ENCODE measurements at regions not wholly inside any gene's neighbourhood (a gene's known extent, or its start where the extent isn't known, plus 50 kb on each side); places are given as distances from the start of the nearest gene placed in this dataset.
"Not testable (repeated sequence)": the region's sequence is repeated elsewhere in the genome, so short reads cannot be mapped to it uniquely, and the experiment has no call there.

DNA sequence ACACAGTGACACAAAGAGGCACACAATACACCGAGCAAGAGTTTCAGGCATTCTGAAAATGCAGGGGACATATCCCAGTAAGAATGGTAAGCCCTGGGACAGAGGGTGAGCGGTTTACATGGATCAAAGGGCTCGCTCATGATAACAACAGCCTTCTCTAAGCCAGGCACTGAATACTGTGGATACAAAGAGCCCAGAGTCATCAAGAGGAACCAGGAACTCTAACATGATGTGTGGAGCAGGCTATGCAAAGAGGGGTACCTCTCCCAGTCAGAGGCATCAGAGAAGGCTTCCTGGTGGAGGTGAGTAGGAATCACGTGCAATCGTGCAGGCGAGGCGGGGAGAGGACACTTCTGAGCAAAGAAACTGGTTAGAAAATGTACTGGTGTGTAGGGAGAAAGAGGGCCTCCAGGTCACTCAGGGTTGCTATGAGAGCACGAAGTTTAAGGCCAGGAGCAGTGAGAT, 76.9 kb upstream of the EEA1 start:
- H3K4me1 Mint-ChIP-seq, result peaks cover 4% of the 10 kb centered on the region
- DNase-seq, result no peak
- H3K4me3 Mint-ChIP-seq, result no peak overlapping the region
- H3K27ac Mint-ChIP-seq, result no peak overlapping the region
- ATAC-seq, result no peak
- no peaks in the 10 kb centered on the region for H3K36me3 Mint-ChIP-seq (ENCODE audit: low read depth)
- H3K9me3 ChIP-seq (ENCODE audit: control insufficient read depth, low read length, poor library complexity, severe bottlenecking), result no peaks in the 10 kb centered on the region
- H3K27me3 Mint-ChIP-seq, result peaks cover 29% of the 10 kb centered on the region

DNA sequence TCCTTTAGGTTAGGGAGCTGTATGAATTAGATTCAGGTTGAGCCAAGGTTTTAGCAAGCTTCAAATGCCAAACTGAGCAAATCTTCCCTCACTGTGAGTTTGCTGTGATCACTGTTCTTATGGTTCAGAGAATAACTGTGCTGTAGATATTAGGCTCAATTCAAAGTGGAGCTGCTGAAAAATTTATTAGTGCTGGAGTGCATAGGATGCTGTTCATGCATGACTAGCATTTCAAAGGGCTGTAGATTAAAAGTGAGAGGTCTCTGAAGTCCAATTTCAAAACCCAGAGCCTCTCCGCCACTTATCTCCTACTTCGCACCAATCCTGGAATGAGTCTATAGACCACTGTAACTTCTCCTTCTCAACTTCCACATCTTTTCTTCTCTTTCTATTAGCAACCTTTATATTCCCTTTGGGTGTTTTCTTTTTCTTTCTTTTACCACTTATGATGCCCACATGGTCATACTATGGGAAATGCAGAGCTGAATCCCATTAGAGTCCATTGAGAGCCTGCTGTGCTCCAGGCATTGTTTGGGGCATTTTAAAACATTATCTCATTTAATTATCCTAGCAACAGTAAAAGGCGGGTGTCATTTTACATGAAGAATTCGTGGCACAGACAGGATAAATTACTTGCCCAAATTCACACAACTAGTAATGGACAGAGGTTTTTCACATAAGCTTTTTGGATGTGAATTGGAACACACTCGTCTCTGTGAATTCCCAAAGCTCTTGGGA, 77.5 kb upstream of the EEA1 start:
- Mint-ChIP-seq H3K27me3 (peaks cover 29% of the 10 kb centered on the region), H3K27ac (no peak overlapping the region), H3K4me1 (peaks cover 4% of the 10 kb centered on the region), H3K4me3 (no peak overlapping the region), H3K36me3 (ENCODE audit: low read depth) (no peaks in the 10 kb centered on the region)
- DNase-seq, result no peak
- H3K9me3 ChIP-seq (ENCODE audit: control insufficient read depth, low read length, poor library complexity, severe bottlenecking), result no peaks in the 10 kb centered on the region
- no peak for ATAC-seq

DNA sequence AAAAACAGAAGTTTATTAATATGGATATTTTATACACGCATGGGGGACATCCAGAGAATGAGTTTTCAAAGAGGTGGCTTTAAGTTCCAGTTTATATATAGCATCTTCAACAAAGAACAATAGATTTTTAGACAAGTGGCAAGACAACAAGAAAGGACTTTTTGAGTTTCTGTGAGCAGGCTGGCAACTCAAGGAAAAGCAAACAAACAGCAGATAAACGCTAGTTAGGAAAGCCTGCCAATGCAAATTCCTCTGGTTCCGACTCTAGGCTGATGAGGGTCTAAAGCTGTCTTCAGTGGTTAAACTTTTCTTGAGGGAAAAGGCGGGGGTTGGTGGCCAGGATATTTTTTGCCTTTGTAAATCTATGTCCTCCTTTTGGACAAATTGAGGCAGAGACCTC, 78.4 kb upstream of the EEA1 start:
- Mint-ChIP-seq H3K27me3 (peaks cover 24% of the 10 kb centered on the region), H3K27ac (no peak overlapping the region), H3K4me1 (peaks cover 4% of the 10 kb centered on the region), H3K36me3 (ENCODE audit: low read depth) (no peaks in the 10 kb centered on the region), H3K4me3 (no peak overlapping the region)
- DNase-seq (no peak), ATAC-seq (no peak)
- no peaks in the 10 kb centered on the region for H3K9me3 ChIP-seq (ENCODE audit: control insufficient read depth, low read length, poor library complexity, severe bottlenecking)

DNA sequence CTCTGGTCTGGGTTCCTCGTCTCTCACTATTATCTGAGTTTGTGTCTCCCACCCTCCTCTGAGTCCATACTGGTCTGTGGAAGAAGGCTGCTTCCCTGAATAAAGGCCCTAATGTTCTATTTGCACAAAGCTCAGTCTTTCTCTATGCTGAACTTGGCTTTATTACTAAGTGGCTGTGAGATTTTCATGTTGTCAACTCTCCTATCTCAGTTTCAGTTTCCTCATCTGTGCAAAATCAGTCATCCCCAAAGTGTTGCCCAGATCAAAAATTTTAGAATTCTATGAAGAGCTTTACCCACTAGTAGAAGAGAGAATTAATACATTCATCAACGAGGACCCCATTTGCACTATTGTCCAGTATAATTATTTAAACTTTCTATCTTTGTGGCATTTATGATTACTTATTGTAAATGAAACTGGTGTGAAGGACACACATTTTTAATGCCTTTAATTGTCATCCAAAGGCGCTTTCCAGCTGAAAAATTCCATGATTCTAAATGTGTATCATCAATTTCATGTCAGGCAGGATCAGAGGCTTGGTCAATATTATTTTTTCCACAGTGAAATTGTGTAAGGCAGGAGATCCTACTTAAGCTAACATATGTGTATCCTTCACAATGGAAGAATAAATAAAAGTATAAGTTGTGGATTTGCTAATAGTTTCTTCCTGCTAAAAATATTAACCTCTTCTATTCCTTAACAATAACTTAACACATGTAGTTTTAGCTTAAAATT, 79.1 kb upstream of the EEA1 start:
- H3K4me1 Mint-ChIP-seq, result peaks cover 4% of the 10 kb centered on the region
- H3K4me3 Mint-ChIP-seq, result no peak overlapping the region
- DNase-seq, result no peak
- H3K9me3 ChIP-seq (ENCODE audit: control insufficient read depth, low read length, poor library complexity, severe bottlenecking), result no peaks in the 10 kb centered on the region
- H3K27ac Mint-ChIP-seq, result no peak overlapping the region
- H3K36me3 Mint-ChIP-seq (ENCODE audit: low read depth), result no peaks in the 10 kb centered on the region
- no peak for ATAC-seq
- H3K27me3 Mint-ChIP-seq, result peaks cover 24% of the 10 kb centered on the region

DNA sequence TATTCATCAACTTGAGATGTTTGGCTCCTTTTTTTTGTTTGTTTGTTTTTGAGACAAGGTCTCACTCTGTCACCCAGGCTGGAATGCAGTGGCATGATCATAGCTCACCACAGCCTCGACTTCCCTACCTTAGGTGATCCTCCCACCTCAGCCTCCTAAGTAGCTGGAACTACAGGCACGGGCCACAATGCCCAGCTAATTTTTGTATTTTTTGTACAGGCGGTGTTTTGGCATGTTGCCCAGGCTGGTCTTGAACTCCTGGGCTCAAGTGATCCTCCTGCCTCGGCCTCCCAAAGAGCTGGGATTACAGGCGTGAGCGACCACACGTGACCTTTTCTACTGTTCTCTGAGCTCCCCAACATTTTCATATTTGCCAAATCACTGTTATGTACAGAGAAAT, 79.8 kb upstream of the EEA1 start:
- H3K4me3 Mint-ChIP-seq; H3K36me3 Mint-ChIP-seq (ENCODE audit: low read depth); H3K27ac Mint-ChIP-seq; ATAC-seq; H3K9me3 ChIP-seq (ENCODE audit: control insufficient read depth, low read length, poor library complexity, severe bottlenecking); H3K4me1 Mint-ChIP-seq; DNase-seq: not testable (repeated sequence)
- H3K27me3 Mint-ChIP-seq, result peaks cover 24% of the 10 kb centered on the region

DNA sequence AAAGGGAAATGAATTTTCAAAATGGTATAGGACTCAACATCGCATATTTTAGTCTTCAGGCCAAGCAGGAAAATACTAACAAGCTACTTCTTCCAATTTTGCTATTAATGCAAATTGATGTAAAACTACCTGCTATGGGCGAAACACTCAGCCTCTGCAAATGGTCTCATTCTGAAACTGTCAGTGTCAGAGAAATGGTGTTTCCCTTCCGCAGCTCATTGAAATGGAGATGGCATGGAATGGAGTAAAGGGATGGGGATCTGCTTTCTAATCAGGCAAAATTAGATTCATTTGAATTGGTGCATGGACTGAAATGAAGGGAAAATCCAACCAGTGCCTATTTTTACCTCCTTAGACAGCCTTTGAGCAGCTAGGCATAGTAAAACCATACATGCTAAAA, 80.4 kb upstream of the EEA1 start:
- no peak for DNase-seq
- peaks cover 4% of the 10 kb centered on the region for H3K4me1 Mint-ChIP-seq
- no peak overlapping the region for H3K4me3 Mint-ChIP-seq
- peaks cover 2% of the 10 kb centered on the region for H3K36me3 Mint-ChIP-seq (ENCODE audit: low read depth)
- H3K27ac Mint-ChIP-seq, result no peak overlapping the region
- no peak for ATAC-seq
- no peaks in the 10 kb centered on the region for H3K9me3 ChIP-seq (ENCODE audit: control insufficient read depth, low read length, poor library complexity, severe bottlenecking)
- peaks cover 24% of the 10 kb centered on the region for H3K27me3 Mint-ChIP-seq

DNA sequence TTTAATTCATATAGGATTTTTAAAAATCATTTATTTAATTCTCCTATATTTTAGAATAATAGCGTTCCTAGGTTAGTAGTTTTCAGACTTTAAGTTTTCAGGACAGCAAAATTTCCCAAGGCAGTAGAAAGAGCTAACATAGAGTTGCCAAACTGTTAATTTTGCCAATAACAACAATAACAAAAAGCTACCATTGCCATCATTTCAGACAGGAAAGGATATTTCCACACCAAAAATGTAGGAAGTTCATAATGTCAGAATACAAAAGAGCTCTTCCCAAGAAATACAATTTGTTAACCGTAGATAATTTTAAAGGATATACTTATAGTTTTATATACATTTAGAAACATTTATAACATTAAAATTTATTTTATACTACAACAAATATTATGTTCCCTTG, 81.4 kb upstream of the EEA1 start:
- H3K4me3 Mint-ChIP-seq, result no peak overlapping the region
- no peak for ATAC-seq
- H3K4me1 Mint-ChIP-seq, result peaks cover 4% of the 10 kb centered on the region
- H3K36me3 Mint-ChIP-seq (ENCODE audit: low read depth), result peaks cover 2% of the 10 kb centered on the region
- DNase-seq, result no peak
- H3K27ac Mint-ChIP-seq, result no peak overlapping the region
- H3K9me3 ChIP-seq (ENCODE audit: control insufficient read depth, low read length, poor library complexity, severe bottlenecking), result no peaks in the 10 kb centered on the region
- peaks cover 24% of the 10 kb centered on the region for H3K27me3 Mint-ChIP-seq

DNA sequence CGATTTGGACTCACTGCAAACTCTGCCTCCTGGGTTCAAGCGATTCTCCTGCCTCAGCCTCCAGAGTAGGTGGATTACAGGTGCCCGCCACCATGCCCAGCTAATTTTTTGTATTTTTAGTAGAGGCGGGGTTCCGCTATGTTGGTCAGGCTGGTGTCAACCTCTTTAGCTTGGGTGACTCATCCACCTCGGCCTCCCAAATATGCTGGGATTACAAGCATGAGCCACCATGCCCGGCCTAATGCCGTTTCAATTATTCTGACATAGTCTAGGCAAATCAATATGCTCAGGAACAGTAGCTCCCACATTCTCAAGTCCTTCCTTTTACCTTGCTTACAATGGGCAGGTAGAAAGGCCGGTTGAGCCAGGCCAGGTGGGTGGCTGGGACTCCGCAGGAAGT, 82.0 kb upstream of the EEA1 start:
- no peaks in the 10 kb centered on the region for H3K9me3 ChIP-seq (ENCODE audit: control insufficient read depth, low read length, poor library complexity, severe bottlenecking)
- Mint-ChIP-seq H3K27me3 (peaks cover 20% of the 10 kb centered on the region), H3K4me1 (peaks cover under 1% of the 10 kb centered on the region), H3K4me3 (no peak overlapping the region), H3K27ac (no peak overlapping the region), H3K36me3 (ENCODE audit: low read depth) (peaks cover 2% of the 10 kb centered on the region)
- ATAC-seq (no peak), DNase-seq (no peak)

DNA sequence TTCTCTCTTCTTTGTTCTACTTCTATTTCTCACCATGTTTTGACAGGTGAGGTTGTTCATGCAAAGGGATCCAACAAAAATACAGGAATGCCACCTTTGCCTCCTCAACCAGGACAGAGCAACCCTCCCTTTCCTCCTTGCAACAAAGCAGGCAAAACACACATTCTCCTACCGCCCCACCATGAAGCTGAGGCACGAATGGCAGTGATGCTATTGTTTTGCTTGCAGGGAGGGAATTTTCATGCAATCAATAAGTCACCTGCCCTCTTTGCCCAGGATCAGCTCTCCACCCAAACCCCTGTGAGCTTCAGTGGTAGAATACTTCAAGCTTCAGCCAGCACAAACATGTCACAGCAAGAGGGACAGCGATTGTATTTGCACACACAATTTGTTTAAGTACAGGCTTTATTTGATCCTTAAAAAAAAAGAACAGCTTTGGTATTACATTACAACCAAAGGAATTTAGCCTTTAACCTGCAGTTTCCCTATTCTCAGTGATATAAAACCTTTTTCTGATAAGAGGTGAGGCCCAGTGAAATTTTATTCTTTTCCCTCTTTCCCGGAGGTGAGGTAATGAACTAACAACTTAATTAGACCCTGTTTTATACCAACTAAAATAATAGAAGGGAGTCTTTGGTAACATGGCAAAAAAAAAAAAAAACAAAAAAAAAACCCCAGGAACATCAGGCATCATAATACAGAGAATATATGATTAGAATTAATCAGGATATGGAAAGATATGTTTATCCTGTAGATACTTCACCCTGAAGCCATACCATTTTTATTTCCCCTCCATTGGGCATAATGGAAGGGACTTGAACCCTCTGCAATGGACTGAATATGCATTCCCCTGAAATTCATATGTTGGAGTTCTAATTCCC, 87.0 kb upstream of the EEA1 start:
- H3K36me3 Mint-ChIP-seq (ENCODE audit: low read depth), result peaks cover 2% of the 10 kb centered on the region
- no peaks in the 10 kb centered on the region for H3K9me3 ChIP-seq (ENCODE audit: control insufficient read depth, low read length, poor library complexity, severe bottlenecking)
- DNase-seq (no peak), ATAC-seq (no peak)
- no peaks in the 10 kb centered on the region for H3K4me1 Mint-ChIP-seq
- H3K4me3 Mint-ChIP-seq, result no peak overlapping the region
- peaks cover under 1% of the 10 kb centered on the region for H3K27me3 Mint-ChIP-seq
- no peak overlapping the region for H3K27ac Mint-ChIP-seq

DNA sequence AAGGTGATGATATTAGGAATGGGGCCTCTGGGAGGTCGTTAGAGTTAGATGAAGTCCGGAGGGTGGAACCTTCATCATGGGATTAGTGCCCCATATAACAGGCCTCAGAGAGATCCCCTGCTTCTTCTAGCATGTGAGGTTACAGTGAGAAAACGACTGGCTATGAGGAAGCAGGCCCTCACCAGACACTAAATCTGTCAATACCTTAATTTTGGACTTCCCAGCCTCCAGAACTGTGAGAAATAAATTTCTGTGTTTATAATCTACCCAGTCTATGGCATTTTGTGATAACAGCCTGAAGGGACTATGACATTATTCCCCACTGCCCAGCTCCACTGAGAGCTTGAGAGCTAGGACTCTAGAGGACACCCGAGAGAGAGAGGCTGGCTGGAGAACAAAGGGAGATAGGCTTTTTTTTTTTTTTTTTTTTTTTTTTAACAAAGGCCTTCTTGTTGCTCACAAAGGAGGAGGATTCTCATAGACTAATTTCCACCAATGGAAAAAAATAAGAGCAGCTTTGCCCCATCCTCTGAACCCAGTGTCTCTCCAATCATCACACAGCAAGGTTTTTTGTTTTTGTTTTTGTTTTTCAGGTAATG, 87.8 kb upstream of the EEA1 start:
- H3K4me3 Mint-ChIP-seq, result no peak overlapping the region
- H3K9me3 ChIP-seq (ENCODE audit: control insufficient read depth, low read length, poor library complexity, severe bottlenecking), result no peaks in the 10 kb centered on the region
- H3K36me3 Mint-ChIP-seq (ENCODE audit: low read depth), result peaks cover 2% of the 10 kb centered on the region
- peaks cover 4% of the 10 kb centered on the region for H3K27me3 Mint-ChIP-seq
- ATAC-seq, result no peak
- no peak overlapping the region for H3K27ac Mint-ChIP-seq
- H3K4me1 Mint-ChIP-seq, result no peaks in the 10 kb centered on the region
- no peak for DNase-seq

DNA sequence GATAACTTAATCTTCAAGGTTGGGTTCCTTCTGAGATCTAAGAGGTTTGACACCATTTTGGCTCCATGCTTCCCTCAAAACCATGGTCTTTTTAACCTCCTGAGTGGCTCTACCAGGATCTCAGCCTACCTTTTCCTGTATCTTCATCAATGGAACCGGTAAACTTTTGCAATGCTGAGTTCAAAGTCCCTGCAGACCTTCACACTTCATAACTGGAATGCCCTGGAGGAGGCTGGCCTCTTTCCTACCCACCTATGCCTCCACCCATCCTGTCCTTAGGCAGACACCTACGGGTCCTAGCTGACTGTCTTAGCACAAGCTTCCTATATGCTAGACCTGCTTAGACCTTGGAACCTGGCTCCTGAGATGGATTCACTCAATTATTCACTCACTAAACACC, 89.5 kb upstream of the EEA1 start:
- H3K27ac Mint-ChIP-seq, result no peak overlapping the region
- H3K36me3 Mint-ChIP-seq (ENCODE audit: low read depth), result peaks cover 2% of the 10 kb centered on the region
- ATAC-seq (no peak), DNase-seq (no peak)
- no peaks in the 10 kb centered on the region for H3K9me3 ChIP-seq (ENCODE audit: control insufficient read depth, low read length, poor library complexity, severe bottlenecking)
- peaks cover 4% of the 10 kb centered on the region for H3K27me3 Mint-ChIP-seq
- no peaks in the 10 kb centered on the region for H3K4me1 Mint-ChIP-seq
- no peak overlapping the region for H3K4me3 Mint-ChIP-seq

DNA sequence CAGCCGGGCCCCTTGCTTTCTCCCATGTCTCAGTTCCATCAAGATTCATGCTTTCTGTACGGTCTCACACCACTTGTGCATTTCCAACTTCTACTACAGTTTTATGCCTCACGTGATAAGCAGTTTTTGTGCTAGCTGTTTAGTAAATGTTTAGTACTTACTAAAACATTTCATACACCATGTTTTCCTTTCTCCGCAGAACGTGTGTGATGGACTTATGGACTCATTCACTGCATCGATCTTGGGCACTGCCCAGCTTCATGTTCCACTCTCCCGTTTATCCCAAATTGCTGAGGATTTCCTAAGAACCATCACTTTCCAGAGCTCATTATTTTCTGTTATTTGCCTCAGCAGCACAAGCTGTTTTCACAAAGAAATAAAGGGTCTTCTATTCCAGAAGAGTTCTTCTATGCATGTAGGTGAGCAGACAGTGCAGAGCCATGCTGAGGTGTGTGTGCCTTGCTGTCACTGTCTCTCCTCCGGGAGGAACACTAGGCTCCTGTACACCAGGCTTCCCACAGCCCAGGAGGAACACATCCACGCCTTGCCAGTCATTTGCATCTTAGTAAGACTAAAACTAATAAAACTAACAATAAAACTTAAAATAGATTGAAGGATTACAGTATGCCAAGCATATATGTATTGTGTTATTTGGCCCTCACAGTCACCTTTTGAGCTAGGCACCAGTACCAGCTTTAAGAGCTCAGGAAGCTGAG, 90.3 kb upstream of the EEA1 start:
- H3K36me3 Mint-ChIP-seq (ENCODE audit: low read depth), result peaks cover under 1% of the 10 kb centered on the region
- H3K27ac Mint-ChIP-seq, result no peak overlapping the region
- H3K4me3 Mint-ChIP-seq, result no peak overlapping the region
- no peak for DNase-seq
- no peaks in the 10 kb centered on the region for H3K4me1 Mint-ChIP-seq
- H3K9me3 ChIP-seq (ENCODE audit: control insufficient read depth, low read length, poor library complexity, severe bottlenecking), result no peaks in the 10 kb centered on the region
- H3K27me3 Mint-ChIP-seq, result peaks cover 4% of the 10 kb centered on the region
- ATAC-seq, result no peak
